ENCODE measurements at regions not wholly inside any gene's neighbourhood (a gene's known extent, or its start where the extent isn't known, plus 50 kb on each side); places are given as distances from the start of the nearest gene placed in this dataset.

GRCh38 chr7:68288144-68288593, 1291.5 kb downstream of the TYW1 start:
- no peaks in the 10 kb centered on the region for H3K4me1 ChIP-seq
- 54 to 69% methylated on average over 4 of the region's 4 CpGs for WGBS, 2 donors
- H3K9me3 ChIP-seq: no peaks in the 10 kb centered on the region
- H3K27ac ChIP-seq: no peak overlapping the region
- H3K36me3 ChIP-seq: no peaks in the 10 kb centered on the region
- intact Hi-C loops (cut with DNase I): no loop called here
- no peak overlapping the region for H3K4me3 ChIP-seq
- no peak for DNase-seq
- TF ChIP-seq, protein P1, sequence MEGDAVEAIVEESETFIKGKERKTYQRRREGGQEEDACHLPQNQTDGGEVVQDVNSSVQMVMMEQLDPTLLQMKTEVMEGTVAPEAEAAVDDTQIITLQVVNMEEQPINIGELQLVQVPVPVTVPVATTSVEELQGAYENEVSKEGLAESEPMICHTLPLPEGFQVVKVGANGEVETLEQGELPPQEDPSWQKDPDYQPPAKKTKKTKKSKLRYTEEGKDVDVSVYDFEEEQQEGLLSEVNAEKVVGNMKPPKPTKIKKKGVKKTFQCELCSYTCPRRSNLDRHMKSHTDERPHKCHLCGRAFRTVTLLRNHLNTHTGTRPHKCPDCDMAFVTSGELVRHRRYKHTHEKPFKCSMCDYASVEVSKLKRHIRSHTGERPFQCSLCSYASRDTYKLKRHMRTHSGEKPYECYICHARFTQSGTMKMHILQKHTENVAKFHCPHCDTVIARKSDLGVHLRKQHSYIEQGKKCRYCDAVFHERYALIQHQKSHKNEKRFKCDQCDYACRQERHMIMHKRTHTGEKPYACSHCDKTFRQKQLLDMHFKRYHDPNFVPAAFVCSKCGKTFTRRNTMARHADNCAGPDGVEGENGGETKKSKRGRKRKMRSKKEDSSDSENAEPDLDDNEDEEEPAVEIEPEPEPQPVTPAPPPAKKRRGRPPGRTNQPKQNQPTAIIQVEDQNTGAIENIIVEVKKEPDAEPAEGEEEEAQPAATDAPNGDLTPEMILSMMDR (IDR thresholded peaks at IDR 0.05): no peak
- TF ChIP-seq POLR2A (IDR thresholded peaks at IDR 0.05): no peak
- H3K27me3 ChIP-seq: no peaks in the 10 kb centered on the region

GRCh38 chr7:68291710-68292109, 1295.1 kb downstream of the TYW1 start:
- Histone ChIP-seq H3K4me1 (no peaks in the 10 kb centered on the region), H3K36me3 (no peaks in the 10 kb centered on the region), H3K4me3 (no peak overlapping the region), H3K27ac (no peak overlapping the region), H3K27me3 (no peaks in the 10 kb centered on the region), H3K9me3 (no peaks in the 10 kb centered on the region)
- intact Hi-C loops (cut with DNase I): no loop called here
- TF ChIP-seq, protein P1 (IDR thresholded peaks at IDR 0.05): no peak
- no peak for TF ChIP-seq POLR2A (IDR thresholded peaks at IDR 0.05)
- no peak for DNase-seq

DNA sequence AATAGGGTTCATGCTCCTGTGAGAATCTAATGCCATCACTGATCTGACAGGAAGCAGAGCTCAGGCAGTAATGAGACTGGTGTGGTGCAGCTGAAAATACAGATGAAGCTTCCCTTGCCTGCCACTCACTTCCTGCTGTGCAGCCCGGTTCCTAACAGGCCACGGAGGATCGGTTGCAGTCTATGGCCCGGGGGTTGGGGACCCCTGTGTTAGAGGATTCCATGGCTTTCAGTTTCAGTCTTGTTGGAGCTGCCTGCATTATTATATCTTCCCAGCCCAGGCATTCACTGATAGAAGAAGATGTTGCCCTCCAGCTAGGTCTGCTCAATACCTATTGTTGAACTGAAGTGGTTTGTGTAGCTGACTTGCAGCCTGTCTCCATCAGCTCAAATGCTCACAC, 1298.8 kb downstream of the TYW1 start:
- Histone ChIP-seq H3K9me3 (no peaks in the 10 kb centered on the region), H3K4me3 (no peak overlapping the region), H3K4me1 (no peaks in the 10 kb centered on the region), H3K36me3 (no peaks in the 10 kb centered on the region), H3K27ac (no peak overlapping the region), H3K27me3 (no peaks in the 10 kb centered on the region)
- no peak for DNase-seq
- intact Hi-C loops (cut with DNase I): no loop called here
- 72% methylated on average over 4 of the region's 4 CpGs; no CpG with 5 or more reads in 1 of the 2 donors for WGBS, 2 donors
- TF ChIP-seq, protein P1 (IDR thresholded peaks at IDR 0.05): no peak
- TF ChIP-seq POLR2A (IDR thresholded peaks at IDR 0.05): no peak

GRCh38 chr7:68304536-68304935, 1293.7 kb upstream of the AUTS2 start:
- no peaks in the 10 kb centered on the region for H3K36me3 ChIP-seq
- DNase-seq: no peak
- intact Hi-C loops (cut with DNase I): no loop called here
- 57 to 85% methylated on average over 2 of the region's 2 CpGs for WGBS, 2 donors
- no peak overlapping the region for H3K4me3 ChIP-seq
- no peak overlapping the region for H3K27ac ChIP-seq
- no peaks in the 10 kb centered on the region for H3K4me1 ChIP-seq
- no peaks in the 10 kb centered on the region for H3K9me3 ChIP-seq
- TF ChIP-seq, protein P1 (IDR thresholded peaks at IDR 0.05): no peak
- TF ChIP-seq POLR2A (IDR thresholded peaks at IDR 0.05): no peak
- H3K27me3 ChIP-seq: peaks cover 0 to 10% (median 0%) of the 10 kb centered on the region in 4 donors

DNA sequence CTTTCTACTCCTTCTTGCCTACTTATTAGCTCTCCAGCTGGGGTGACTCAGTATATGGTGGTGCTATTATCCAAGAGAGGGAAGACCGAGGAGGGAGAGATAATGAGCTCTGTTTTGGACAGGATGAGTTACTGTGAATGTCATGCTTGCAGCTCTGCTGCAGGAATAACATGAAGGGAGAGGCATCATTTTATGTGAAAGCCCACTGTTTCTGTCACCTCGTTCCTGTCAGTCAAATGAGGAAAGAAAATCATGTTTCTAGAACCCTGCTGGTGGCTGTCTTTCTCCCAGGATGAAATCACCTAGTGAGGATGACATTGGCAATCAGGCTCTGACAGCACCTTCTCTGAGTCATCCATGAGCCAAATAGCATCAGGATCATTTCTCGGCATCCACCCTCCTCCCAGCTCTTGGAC, 1291.6 kb upstream of the AUTS2 start:
- no peak for TF ChIP-seq POLR2A (IDR thresholded peaks at IDR 0.05)
- TF ChIP-seq, protein P1 (IDR thresholded peaks at IDR 0.05): no peak
- Histone ChIP-seq H3K4me1 (no peaks in the 10 kb centered on the region), H3K36me3 (no peaks in the 10 kb centered on the region), H3K9me3 (no peaks in the 10 kb centered on the region), H3K27ac (no peak overlapping the region), H3K27me3 (peaks cover 0 to 10% (median 0%) of the 10 kb centered on the region in 4 donors), H3K4me3 (no peak overlapping the region)
- intact Hi-C loops (cut with DNase I): no loop called here
- WGBS, 2 donors: 22 to 52% methylated on average over 2 to 3 of the region's 3 CpGs
- DNase-seq: no peak
